Stimulated activated CD4-positive, alpha-beta T cell treated with anti-CD3 and anti-CD28 coated beads, TNF-alpha, amount 100 ng/mL, for 24 hours (primary cell): ENCODE measurements at regions not wholly inside any gene's neighbourhood (a gene's known extent, or its start where the extent isn't known, plus 50 kb on each side); places are given as distances from the start of the nearest gene placed in this dataset.

Experiments
- DNase-seq, 3 experiments: peaks; one replicate each; pipeline ENCODE4 v3.0.0-alpha.2; 2020; ENCODE audit warnings: low read depth in 3 of 3

- no peak for DNase-seq
Measured at GRCh38 chr2:67970542-67970941, 92.3 kb downstream of the C1D start.

- DNase-seq = no peak
Measured at GRCh38 chr2:67974559-67975430, 88.0 kb downstream of the C1D start.

GRCh38 chr2:67977464-67977863, 85.3 kb downstream of the C1D start:
- no peak for DNase-seq

GRCh38 chr2:67982956-67983355, 79.8 kb downstream of the C1D start:
- no peak for DNase-seq

GRCh38 chr2:67984600-67984999, 78.2 kb downstream of the C1D start:
- no peak for DNase-seq

GRCh38 chr2:67985586-67985985, 77.2 kb downstream of the C1D start:
- DNase-seq = no peak

- DNase-seq = no peak
Measured at GRCh38 chr2:67986258-67986657, 76.5 kb downstream of the C1D start.
